ENCODE measurements at regions not wholly inside any gene's neighbourhood (a gene's known extent, or its start where the extent isn't known, plus 50 kb on each side); places are given as distances from the start of the nearest gene placed in this dataset.

GRCh38 chr21:41558842-41559241, 50.9 kb upstream of the TMPRSS2 start:
- TF ChIP-seq CTCF (IDR thresholded peaks at IDR 0.05), result no peak
- no peak for TF ChIP-seq ZFX (IDR thresholded peaks at IDR 0.05; ENCODE audit: borderline replicate concordance)
